NCI-H524 treated with DMSO at 0.1 percent for 48 hours (cell line): ENCODE measurements at regions not wholly inside any gene's neighbourhood (a gene's known extent, or its start where the extent isn't known, plus 50 kb on each side); places are given as distances from the start of the nearest gene placed in this dataset.
A peak's percentile ranks its signal among the peaks of the same experiment; 100 is the strongest.

Source experiments
- DNase-seq: peaks from one replicate; lab custom pipeline; 2025; lab: John Stamatoyannopoulos, UW

DNA sequence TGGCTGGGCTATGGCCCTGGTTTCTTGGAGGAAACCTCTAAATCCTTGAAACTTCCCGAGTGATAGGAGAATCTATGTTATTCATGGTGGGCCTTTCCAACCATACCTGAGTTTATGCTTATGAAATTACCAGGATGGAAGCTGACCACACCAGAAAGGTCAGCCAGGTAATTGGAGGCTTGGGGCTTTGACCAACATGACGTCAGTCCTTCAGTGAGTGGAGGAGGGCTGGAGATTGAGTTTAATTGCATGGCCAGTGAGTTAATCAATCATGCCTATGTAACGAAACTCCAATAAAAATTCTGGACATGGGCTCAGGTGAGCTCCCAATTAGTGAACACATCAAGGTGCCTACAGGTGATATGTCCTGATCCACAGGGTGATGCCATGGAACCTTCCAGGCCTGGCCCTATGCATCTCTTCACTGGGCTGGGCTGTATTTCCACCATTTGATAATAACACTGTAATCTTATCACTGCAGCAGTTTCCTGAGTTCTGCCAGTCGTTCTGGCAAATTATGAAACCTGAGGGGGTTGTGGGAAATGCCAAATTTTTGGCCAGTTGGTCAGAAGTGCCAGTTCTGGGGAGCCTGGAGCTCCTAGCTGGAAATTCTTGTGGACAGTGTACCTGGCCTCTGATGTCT lies 106.5 kb downstream of the CDH26 start:
- DNase-seq: no peak

- no peak for DNase-seq
These were observed 107.7 kb downstream of the CDH26 start for GRCh38 chr20:60065741-60066437.

- no peak for DNase-seq
These were observed 108.2 kb downstream of the CDH26 start for GRCh38 chr20:60066438-60066823.

DNA sequence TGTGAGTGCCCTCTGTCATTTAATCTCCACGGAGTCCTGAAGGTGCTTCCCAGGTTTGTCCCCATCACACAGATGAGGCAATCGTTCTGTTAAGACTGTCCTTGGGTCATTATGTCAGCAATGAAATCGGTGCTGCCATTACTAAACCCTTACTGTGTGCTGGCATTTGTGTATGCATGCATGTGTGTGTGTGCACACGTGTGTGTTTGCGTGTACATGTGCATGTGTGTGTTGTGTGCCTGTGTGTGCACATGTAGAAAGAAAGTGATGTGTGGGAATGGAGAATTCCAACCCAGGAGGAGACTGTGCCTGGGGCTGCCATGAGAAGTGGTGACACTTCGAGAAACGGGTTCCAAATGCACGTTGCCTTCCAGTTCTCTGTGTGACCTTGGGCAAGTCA lies 110.3 kb downstream of the CDH26 start:
- DNase-seq: no peak

DNA sequence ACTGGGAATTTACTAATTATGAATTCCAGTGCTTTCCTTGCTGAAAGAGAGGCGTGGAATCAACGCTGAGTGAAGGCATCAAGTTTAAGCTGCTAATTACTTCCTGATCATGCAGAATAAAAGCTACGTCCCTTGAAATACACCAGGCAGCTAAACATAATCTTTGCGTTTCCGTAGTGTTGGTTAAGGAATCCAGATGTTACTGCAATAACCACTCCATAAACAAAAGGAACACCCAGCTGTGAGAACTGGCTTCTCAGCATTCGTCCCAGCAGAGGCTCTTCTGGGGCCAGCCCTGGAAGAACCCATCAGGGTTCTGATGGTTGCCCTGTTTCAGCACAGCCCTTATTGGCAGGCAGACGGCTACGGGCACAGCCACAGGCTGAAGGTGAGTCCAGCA lies 111.4 kb downstream of the CDH26 start:
- DNase-seq: no peak

DNA sequence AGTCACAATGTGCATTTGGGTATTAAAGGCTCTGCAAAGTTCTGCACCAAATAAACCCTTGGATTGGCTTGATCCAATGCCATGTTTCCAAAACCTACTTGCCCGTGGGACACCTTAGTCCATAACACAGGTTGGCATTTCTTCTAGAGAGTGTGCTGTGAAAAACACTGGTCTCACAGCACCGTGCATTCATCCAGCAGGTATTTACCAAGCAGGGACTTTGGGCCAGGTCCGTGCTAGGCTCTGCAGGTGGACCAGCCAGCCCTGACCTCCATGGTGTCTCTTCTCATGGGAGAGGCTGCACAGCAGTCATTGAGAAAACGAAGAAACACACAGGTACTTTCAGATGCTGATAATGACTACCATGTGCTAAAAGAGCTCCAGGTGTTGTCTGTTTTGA lies 112.6 kb downstream of the CDH26 start:
- no peak for DNase-seq

DNA sequence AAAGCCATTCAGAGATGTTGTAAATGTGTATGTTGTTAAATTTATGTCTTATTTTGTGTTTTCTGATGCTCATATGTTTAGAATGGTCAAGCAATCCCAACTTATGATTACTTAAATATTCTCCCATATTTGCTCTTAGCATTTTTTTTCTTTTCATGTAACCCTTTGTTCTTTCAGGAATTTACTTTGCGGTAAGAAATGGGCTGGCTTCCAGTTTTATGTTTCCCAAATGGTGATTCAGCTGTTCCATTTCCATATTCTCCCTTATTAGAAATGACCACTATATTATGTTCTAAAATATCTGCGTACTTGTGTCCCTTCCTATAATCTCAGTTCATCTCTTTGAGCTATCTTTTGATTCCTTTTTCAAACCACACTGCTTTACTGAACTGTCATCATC lies 113.7 kb downstream of the CDH26 start:
- DNase-seq: no peak

DNA sequence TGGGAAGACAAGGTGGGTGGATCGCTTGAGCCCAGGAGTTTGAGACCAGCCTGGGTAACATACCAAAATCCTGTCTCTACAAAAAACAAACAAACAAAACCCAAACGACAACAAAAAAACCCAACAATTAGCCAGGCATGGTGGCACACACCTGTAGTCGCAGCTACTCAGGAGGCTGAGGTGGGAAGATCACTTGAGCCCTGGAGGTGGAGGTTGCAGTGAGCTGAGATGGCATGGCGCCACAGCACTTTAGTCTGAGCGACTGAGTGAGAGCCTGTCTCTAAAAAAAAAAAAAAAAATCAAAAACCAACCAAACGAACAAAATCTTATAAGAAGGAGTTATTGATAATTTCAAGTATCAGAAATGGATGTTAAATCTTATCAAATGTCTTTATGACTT lies 114.9 kb downstream of the CDH26 start:
- DNase-seq: no peak

- DNase-seq: no peak
These were observed 115.3 kb downstream of the CDH26 start for GRCh38 chr20:60073504-60073903.

GRCh38 chr20:60074276-60074675 lies 116.1 kb downstream of the CDH26 start:
- no peak for DNase-seq

DNA sequence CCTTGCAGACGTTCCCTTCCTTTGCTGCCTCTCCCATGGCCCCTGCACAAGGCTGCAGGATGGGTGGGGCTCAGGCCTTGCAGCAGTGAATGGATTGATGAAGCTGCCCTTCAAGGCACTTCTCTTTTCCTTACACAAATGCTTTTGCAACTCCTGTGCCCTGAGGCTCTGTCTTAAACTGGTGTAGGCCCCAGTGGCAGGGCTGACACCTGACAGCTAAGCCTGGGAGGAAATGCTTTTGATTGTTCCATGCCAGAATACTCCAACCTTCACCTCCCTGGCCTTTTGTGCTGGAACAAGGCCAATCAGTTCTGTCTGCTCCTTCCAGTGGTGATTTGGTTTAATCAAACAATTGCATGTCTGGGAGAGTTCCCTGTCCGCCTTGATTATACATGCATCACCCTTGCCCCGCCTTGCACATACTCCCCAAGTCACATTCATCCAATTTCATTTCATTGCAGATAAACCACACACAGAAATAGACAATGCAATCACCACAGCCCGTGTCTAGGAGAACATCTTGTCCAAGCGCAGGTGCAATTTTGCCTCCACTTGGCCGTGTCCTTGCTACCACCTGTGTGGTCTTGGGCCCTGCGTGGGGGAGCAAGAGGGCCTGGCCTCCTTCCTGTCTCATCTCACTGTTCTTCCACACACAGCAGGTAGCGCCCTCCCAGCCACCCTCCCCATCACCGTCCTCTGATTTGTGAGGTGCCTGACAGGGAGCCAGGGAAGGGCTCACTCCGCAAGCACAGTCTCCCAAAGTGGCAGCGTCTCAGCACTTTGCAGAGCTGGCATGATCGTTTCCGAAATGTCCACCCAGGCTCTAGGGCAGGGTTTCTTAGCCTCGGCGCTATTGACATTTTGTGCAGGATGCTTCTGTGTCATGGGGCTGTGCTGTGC lies 120.4 kb downstream of the CDH26 start:
- DNase-seq: no peak

DNA sequence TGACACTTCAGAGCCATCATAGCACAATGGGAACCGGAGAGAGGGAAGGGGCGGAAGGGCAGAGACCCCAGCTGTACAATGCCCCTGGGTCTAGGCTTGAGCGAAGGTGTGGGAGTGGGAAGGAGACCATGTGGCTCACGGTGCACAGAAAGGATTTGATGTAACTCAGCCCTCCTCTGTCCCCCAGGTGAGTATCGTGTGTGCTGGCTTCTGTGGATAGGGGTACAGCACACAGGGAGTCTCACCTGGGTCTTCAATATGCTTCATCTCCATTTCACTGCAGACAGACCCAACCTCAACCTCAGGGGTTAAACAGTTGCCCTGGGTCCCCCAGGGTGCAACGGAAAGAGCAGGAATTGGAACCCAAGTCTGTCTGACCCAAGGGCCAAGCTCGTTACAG lies 122.2 kb downstream of the CDH26 start:
- no peak for DNase-seq

GRCh38 chr20:60085551-60086132 lies 127.4 kb downstream of the CDH26 start:
- DNase-seq: no peak

DNA sequence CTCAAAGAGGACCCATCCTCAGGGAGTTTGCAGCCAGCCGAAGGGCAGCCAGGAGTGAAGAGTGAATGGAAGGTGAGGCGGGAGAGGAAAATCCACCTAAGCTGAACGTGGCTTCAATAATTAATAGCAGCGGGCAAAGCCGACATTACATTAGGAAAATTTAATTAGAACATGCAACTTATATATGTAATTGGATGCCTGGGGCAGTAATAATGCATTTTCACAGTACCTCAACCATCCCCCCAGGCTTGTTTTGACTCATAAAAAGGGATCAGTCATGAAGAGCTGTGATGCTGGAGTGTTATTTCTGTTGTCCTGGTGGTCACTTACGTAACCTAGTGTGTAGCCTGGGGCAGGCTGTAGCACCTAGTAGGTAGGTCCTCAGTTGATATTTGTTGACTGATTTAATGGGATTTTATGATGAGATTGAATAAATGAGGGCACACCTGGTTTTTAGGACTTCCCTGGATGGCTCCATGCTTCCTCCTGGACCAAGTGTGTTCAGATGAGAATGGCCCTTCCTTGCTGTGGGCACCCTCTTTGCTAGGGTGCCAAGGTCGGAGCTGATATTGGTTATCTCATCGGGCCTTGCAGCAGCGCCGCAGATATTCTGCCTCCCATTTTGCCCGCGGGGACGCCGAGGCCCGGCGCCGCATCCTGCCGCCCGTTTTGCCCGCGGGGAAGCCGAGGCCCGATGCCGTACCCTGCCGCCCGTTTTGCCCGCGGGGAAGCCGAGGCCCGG lies 128.8 kb downstream of the CDH26 start:
- DNase-seq: no peak

DNA sequence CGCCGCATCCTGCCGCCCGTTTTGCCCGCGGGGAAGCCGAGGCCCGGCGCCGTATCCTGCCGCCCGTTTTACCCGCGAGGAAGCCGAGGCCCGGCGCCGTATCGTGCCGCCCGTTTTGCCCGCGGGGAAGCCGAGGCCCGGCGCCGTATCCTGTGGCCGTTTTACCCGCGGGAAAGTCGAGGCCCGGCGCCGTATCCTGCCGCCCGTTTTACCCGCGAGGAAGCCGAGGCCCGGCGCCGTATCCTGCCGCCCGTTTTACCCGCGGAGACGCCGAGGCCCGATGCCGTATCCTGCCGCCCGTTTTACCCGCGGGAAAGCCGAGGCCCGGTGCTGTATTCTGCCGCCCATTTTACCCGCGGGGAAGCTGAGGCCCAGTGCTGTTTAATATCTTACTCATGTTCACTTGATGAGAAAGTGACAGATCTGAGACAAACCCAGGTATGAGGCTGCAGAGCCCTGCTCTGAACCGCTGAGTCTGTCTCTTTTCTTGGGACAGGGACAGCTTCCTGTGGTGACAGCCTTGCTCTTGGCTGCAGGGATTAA lies 129.4 kb downstream of the CDH26 start:
- DNase-seq: no peak

GRCh38 chr20:60088236-60088635 lies 130.0 kb downstream of the CDH26 start:
- no peak for DNase-seq

- no peak for DNase-seq
These were observed 132.4 kb downstream of the CDH26 start for GRCh38 chr20:60090631-60091030.

DNA sequence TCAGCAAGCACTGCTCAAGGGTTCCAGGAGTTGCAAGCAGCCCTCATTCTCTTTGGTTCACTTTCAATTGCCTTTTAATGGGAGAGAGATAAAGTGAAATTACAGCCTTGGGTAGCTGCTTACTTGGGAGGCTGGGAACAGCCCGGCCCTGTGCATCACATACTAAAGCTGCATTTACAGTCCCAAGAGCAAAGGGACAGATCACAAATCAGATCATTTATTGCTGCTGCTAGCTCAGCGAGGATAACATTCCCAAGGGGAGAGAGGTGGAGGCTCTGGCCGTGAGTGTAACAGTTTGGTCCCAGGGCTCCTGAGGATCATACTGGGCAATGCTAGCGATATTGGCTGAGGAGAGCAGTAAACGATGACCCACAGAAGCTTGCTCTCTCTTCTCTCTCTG lies 133.1 kb downstream of the CDH26 start:
- DNase-seq: no peak

DNA sequence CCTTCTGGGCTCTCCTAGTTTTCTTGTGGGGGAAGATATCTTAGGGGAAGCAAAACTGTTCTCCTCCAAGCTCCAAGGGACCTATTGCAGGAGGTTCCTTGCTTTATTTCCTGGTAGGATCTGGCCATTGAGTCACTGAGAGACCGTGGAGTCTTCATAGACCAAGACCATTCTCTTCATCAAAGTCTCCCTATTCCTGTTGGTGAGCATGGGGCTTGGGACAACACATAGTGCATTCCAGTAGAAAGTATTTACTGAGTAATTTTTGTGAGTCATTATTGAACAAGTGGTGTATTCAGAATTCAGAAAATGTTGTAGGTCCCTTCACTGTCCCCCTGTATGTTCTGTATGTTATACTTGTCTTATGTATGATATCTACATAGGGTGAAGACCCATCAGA lies 133.6 kb downstream of the CDH26 start:
- DNase-seq: no peak

DNA sequence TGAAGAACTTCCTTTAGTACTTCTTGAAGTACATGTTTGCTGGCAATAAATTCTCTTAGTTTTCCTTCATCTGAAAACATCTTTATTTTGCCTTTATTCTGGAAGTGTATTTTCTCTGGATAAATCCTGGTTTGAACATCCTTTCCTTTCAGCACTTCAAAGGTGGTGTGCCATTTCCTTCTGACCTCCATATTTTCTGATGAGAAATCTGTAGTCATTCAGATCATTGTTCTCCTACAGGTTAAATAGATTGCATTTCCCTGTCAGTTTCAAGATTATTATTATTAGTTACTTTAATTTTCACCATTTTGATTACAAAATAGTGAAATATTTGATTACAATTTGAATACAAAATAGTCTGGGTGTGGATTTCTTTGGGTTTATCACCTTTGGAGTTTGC lies 134.5 kb downstream of the CDH26 start:
- no peak for DNase-seq

- peak; percentile 54 for DNase-seq
These were observed 137.2 kb downstream of the CDH26 start for GRCh38 chr20:60095456-60095855.

GRCh38 chr20:60096166-60096565 lies 137.9 kb downstream of the CDH26 start:
- DNase-seq: no peak
